Calu3 (cell line): ENCODE measurements at regions not wholly inside any gene's neighbourhood (a gene's known extent, or its start where the extent isn't known, plus 50 kb on each side); places are given as distances from the start of the nearest gene placed in this dataset.
"Not testable (repeated sequence)": the region's sequence is repeated elsewhere in the genome, so short reads cannot be mapped to it uniquely, and the experiment has no call there.

ENCODE experiments used
- BruUV-seq: library from RNA; stranded (reverse); fragments of 400-500 nt; replicated peaks from 2 replicates; lab custom pipeline; 2021; lab: Mats Ljungman, UMichigan
- CTCF ChIA-PET: fragments of 300-600 bp; sonication (Branson Sonifier 250); formaldehyde crosslinking; loops from one replicate; lab custom pipeline; 2022; ENCODE audit warnings: antibody characterized with exemption; lab: Charles Lee
- DNase-seq: peaks from one replicate; pipeline ENCODE4 v3.0.0; 2022
- H3K27ac Mint-ChIP-seq: one replicate; pipeline ENCODE4 v1.8.0; 2022; ENCODE audit warnings: mixed read lengths; ENCODE audit not compliant: unreplicated experiment
- H3K27me3 Mint-ChIP-seq: one replicate; pipeline ENCODE4 v1.8.0; 2022; ENCODE audit warnings: mixed read lengths; ENCODE audit not compliant: unreplicated experiment
- H3K36me3 Mint-ChIP-seq: one replicate; pipeline ENCODE4 v1.8.0; 2022; ENCODE audit warnings: mild to moderate bottlenecking, moderate library complexity, mixed read lengths; ENCODE audit not compliant: insufficient read depth, unreplicated experiment
- H3K4me1 Mint-ChIP-seq: one replicate; pipeline ENCODE4 v1.8.0; 2022; ENCODE audit warnings: mild to moderate bottlenecking, low read depth, mixed read lengths; ENCODE audit not compliant: unreplicated experiment
- H3K4me3 Mint-ChIP-seq: one replicate; pipeline ENCODE4 v1.8.0; 2022; ENCODE audit warnings: mild to moderate bottlenecking, low read depth, moderate library complexity, mixed read lengths; ENCODE audit not compliant: unreplicated experiment
- H3K9me3 Mint-ChIP-seq: one replicate; pipeline ENCODE4 v1.8.0; 2022; ENCODE audit warnings: low read depth, mixed read lengths; ENCODE audit not compliant: unreplicated experiment
- CTCF ChIP-seq: fragments of 200-600 bp; IDR thresholded peaks from one replicate; pipeline ENCODE4 v1.8.0; 2022; ENCODE audit warnings: antibody characterized with exemption; ENCODE audit not compliant: unreplicated experiment
- intact Hi-C: fragments of 100-400 bp; cut with micrococcal nuclease; formaldehyde crosslinking; loops from one replicate; pipeline ENCODE4 v1.10.0; 2022; ENCODE audit not compliant: unreplicated experiment

- Mint-ChIP-seq H3K27ac (no peak overlapping the region), H3K9me3 (peaks cover 2% of the 10 kb centered on the region), H3K4me1 (no peaks in the 10 kb centered on the region), H3K36me3 (no peaks in the 10 kb centered on the region), H3K27me3 (peaks cover 20% of the 10 kb centered on the region), H3K4me3 (no peak overlapping the region)
- no peak for TF ChIP-seq CTCF
- no TSS peak for BruUV-seq
- intact Hi-C loops: no loop called here
- CTCF ChIA-PET: no interaction called here
- DNase-seq: no peak
Measured at GRCh38 chr6:176766-177165, 115.5 kb upstream of the DUSP22 start.

GRCh38 chr6:178119-178518 lies 114.2 kb upstream of the DUSP22 start:
- Mint-ChIP-seq H3K27me3 (peaks cover 10% of the 10 kb centered on the region), H3K27ac (no peak overlapping the region), H3K9me3 (no peaks in the 10 kb centered on the region), H3K4me1 (no peaks in the 10 kb centered on the region), H3K4me3 (no peak overlapping the region), H3K36me3 (no peaks in the 10 kb centered on the region)
- TF ChIP-seq CTCF: no peak
- CTCF ChIA-PET: no interaction called here
- BruUV-seq: no TSS peak
- DNase-seq: no peak
- intact Hi-C loops: no loop called here

GRCh38 chr6:178929-179328 lies 113.4 kb upstream of the DUSP22 start:
- DNase-seq, H3K4me1 Mint-ChIP-seq, intact Hi-C loops, BruUV-seq, H3K9me3 Mint-ChIP-seq, H3K36me3 Mint-ChIP-seq, H3K27me3 Mint-ChIP-seq, CTCF ChIA-PET, H3K4me3 Mint-ChIP-seq, H3K27ac Mint-ChIP-seq: not testable (repeated sequence)

GRCh38 chr6:179340-179950 lies 112.8 kb upstream of the DUSP22 start:
- no peak for DNase-seq
- no peaks in the 10 kb centered on the region for H3K4me1 Mint-ChIP-seq
- BruUV-seq: no TSS peak
- CTCF ChIA-PET: no interaction called here
- H3K36me3 Mint-ChIP-seq: no peaks in the 10 kb centered on the region
- intact Hi-C loops: no loop called here
- no peaks in the 10 kb centered on the region for H3K9me3 Mint-ChIP-seq
- no peaks in the 10 kb centered on the region for H3K27me3 Mint-ChIP-seq
- H3K4me3 Mint-ChIP-seq: no peak overlapping the region
- H3K27ac Mint-ChIP-seq: no peak overlapping the region
- no peak for TF ChIP-seq CTCF

- H3K9me3 Mint-ChIP-seq, H3K4me3 Mint-ChIP-seq, intact Hi-C loops, CTCF ChIA-PET, DNase-seq, H3K36me3 Mint-ChIP-seq, H3K4me1 Mint-ChIP-seq, H3K27me3 Mint-ChIP-seq, H3K27ac Mint-ChIP-seq, BruUV-seq: not testable (repeated sequence)
Measured at GRCh38 chr6:180091-180694, 112.1 kb upstream of the DUSP22 start.
